T1000 (cell line): ENCODE measurements at regions not wholly inside any gene's neighbourhood (a gene's known extent, or its start where the extent isn't known, plus 50 kb on each side); places are given as distances from the start of the nearest gene placed in this dataset.
"Not testable (repeated sequence)": the region's sequence is repeated elsewhere in the genome, so short reads cannot be mapped to it uniquely, and the experiment has no call there.

Experiments
- DNase-seq: peaks from one replicate; lab custom pipeline; 2025; ENCODE audit warnings: mixed read lengths; lab: John Stamatoyannopoulos, UW

GRCh38 chr7:131733604-131734003, 177.2 kb upstream of the PODXL start:
- DNase-seq, result no peak

GRCh38 chr7:131727189-131727588, 170.8 kb upstream of the PODXL start:
- no peak for DNase-seq

GRCh38 chr7:131726686-131727085, 170.3 kb upstream of the PODXL start:
- DNase-seq, result no peak

GRCh38 chr7:131726031-131726430, 169.6 kb upstream of the PODXL start:
- no peak for DNase-seq

GRCh38 chr7:131724776-131725345, 168.4 kb upstream of the PODXL start:
- no peak for DNase-seq

- DNase-seq, result no peak
Measured at GRCh38 chr7:131723926-131724325, 167.5 kb upstream of the PODXL start.

GRCh38 chr7:131722371-131722770, 165.9 kb upstream of the PODXL start:
- DNase-seq, result no peak

GRCh38 chr7:131721660-131722059, 165.2 kb upstream of the PODXL start:
- DNase-seq, result no peak

GRCh38 chr7:131720703-131721102, 164.3 kb upstream of the PODXL start:
- DNase-seq, result no peak

GRCh38 chr7:131717181-131717580, 160.8 kb upstream of the PODXL start:
- no peak for DNase-seq

GRCh38 chr7:131699323-131699722, 142.9 kb upstream of the PODXL start:
- DNase-seq, result no peak

- DNase-seq, result peak; percentile 10
Measured at GRCh38 chr7:131692131-131692960, 135.9 kb upstream of the PODXL start.

- DNase-seq, result no peak
Measured at GRCh38 chr7:131691454-131692130, 135.2 kb upstream of the PODXL start.

- no peak for DNase-seq
Measured at GRCh38 chr7:131690441-131690840, 134.0 kb upstream of the PODXL start.

GRCh38 chr7:131689662-131690234, 133.3 kb upstream of the PODXL start:
- DNase-seq, result no peak

- peak; percentile 26 for DNase-seq
Measured at GRCh38 chr7:131688738-131689661, 132.6 kb upstream of the PODXL start.

GRCh38 chr7:131687296-131687695, 130.9 kb upstream of the PODXL start:
- no peak for DNase-seq

- DNase-seq, result no peak
Measured at GRCh38 chr7:131686833-131687232, 130.4 kb upstream of the PODXL start.

- no peak for DNase-seq
Measured at GRCh38 chr7:131683536-131684125, 127.2 kb upstream of the PODXL start.

GRCh38 chr7:131681961-131682360, 125.5 kb upstream of the PODXL start:
- DNase-seq, result no peak

GRCh38 chr7:131679071-131679470, 122.6 kb upstream of the PODXL start:
- DNase-seq, result not testable (repeated sequence)
